UCSD-AML1 (cell line): ENCODE measurements at regions not wholly inside any gene's neighbourhood (a gene's known extent, or its start where the extent isn't known, plus 50 kb on each side); places are given as distances from the start of the nearest gene placed in this dataset.
"Not testable (repeated sequence)": the region's sequence is repeated elsewhere in the genome, so short reads cannot be mapped to it uniquely, and the experiment has no call there.

ENCODE experiments used
- DNase-seq: peaks from one replicate; lab custom pipeline; 2025; ENCODE audit not compliant: unreplicated experiment; lab: John Stamatoyannopoulos, UW

DNA sequence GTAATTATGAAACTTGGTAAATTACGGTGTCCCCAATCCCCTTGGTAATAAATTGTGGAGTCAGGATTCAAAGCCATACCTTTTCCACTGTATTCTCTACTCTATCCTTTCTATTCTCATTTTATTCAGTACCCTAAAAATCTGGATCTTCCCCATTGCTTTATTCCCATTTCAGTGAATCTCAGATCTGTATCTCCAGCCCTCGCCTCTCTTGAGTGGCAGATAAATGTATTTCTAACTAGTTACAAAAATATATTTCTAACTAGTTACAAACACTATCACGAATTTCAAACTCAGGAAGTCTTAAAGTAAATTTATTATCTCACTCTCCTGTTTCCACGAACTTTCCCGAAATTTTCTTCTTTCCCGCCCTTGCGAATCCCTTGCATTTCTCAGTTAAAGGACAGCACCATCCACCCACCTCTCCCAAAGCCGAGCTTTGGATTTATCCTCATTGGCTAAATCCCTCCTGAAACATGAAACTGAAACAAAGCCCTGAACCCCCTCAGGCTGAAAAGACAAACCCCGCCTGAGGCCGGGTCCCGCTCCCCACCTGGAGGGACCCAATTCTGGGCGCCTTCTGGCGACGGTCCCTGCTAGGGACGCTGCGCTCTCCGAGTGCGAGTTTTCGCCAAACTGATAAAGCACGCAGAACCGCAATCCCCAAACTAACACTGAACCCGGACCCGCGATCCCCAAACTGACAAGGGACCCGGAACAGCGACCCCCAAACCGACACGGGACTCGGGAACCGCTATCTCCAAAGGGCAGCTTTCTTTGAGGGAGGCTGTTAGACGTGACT, 164.3 kb upstream of the PABPC3 start:
- no peak for DNase-seq

DNA sequence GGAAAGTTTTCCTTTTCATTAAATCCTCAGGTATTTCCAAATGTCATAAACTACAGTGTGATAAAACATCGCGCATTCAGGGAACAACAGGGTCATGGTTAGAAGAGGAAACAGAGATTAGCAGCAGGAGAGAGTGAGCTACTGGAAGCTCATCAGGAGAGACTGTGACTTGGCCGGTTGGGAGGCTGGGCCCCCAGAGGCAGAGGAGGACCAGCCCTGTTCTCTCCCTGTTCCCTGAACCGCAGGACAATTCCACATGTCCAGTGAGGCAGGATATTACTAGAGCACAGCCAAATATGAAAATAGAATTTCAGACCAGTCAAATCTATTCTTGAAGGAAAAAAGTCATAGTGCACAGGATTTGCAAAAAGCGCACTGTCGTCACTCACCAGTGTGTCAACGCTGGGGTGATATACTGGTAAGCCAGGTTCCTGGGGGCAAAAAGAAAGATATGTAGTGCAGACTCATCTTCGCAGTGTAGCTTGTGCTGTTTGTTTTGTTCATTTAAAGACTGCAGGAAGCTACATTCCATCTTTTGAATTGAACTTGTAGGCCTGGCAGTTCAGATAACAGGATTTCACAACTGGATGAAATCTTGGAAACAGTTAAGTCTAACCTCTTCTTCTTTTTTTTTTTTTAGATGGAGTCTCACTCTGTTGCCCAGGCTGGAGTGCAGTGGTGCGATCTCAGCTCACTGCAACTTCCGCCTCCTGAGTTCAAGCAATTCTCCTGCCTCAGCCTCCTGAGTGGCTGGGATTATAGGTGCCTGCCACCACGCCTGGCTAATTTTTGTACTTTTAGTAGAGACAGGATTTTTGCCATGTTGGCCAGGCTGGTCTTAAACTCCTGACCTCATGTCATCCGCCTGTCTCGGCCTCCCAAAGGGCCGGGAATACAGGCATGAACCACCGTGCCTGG, 162.6 kb upstream of the PABPC3 start:
- not testable (repeated sequence) for DNase-seq

GRCh38 chr13:24934024-24934385, 161.9 kb upstream of the PABPC3 start:
- not testable (repeated sequence) for DNase-seq

DNA sequence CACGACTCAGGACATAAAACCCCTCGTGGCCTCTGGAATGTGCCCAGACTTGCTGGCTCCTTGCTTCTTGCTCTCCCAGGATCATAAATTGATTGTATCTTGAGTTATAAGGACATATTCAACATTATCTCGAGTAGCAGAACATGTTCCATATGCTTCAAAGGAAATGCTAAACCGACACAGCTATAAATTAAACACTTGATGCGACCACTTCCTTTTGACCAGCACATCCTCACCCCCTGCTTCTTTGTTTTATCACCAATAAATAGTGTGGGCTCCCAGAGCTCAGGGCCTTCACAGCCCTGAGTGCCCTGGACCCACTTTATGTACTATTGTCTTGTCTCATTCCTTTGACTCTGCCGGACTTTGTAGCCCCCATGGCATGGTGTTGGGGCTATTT, 157.0 kb upstream of the PABPC3 start:
- no peak for DNase-seq

GRCh38 chr13:24941023-24941713, 154.8 kb upstream of the PABPC3 start:
- DNase-seq, result not testable (repeated sequence)

GRCh38 chr13:24943136-24943535, 152.8 kb upstream of the PABPC3 start:
- no peak for DNase-seq

DNA sequence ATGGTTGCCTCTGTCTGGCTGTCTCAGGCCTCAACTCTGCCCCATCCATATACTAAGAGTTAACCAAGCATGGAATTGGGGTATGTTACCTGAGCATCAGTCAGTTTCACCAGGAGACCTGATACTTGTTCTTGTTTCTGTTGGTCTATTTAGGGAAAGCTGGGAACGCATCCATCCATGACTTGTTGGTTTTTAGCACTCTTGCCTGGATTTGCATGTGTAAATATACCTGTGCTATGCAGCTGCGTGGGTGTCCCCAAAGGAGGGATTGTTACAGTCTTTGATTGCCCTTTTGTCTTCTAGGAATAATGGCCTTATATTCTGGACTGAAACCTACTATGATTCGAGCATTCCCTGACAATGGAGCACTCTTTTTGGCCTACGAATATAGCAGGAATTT, 151.9 kb upstream of the PABPC3 start:
- not testable (repeated sequence) for DNase-seq

DNA sequence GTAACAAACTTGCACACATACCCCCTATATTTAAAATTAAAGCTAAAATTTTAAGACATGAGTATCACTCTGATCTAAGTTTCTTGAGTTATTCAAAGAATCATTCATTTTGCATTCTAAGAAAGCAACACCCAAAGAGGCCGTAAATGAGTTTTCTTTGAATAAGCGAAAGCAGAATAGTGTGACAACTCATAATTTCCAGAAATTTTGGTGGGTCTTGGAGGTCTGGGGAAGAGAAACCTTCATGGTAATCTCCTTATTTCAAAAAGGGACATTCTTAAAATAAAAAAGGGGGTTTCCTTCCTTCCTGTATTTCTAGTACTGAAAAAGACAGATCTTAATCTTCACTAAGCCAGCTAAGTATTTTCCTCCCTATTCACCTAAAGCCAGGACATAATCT, 147.0 kb upstream of the PABPC3 start:
- DNase-seq, result not testable (repeated sequence)

GRCh38 chr13:24950611-24951010, 145.3 kb upstream of the PABPC3 start:
- DNase-seq, result not testable (repeated sequence)

- DNase-seq, result not testable (repeated sequence)
Observed at GRCh38 chr13:24967970-24968369, 128.0 kb upstream of the PABPC3 start.

DNA sequence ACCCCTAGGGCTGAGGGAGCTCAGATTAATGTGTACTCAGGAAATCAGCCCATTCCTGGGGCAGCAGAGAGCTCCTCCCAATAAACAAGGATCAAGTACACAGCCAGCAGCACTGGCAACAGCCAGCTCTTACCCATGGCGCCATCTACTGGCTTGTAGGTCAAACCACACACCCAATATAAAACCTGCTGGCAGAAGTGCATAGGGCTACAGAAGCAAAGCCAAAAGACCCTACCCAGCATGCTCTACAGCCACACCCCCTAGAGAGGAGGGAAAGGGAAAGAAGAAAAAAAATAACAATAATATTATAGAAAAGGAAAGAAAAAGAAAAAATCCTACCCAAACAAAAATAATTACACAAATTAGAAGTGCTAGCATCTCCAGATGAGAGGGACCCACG, 127.5 kb upstream of the PABPC3 start:
- DNase-seq, result not testable (repeated sequence)

GRCh38 chr13:24973102-24973501, 122.8 kb upstream of the PABPC3 start:
- not testable (repeated sequence) for DNase-seq

DNA sequence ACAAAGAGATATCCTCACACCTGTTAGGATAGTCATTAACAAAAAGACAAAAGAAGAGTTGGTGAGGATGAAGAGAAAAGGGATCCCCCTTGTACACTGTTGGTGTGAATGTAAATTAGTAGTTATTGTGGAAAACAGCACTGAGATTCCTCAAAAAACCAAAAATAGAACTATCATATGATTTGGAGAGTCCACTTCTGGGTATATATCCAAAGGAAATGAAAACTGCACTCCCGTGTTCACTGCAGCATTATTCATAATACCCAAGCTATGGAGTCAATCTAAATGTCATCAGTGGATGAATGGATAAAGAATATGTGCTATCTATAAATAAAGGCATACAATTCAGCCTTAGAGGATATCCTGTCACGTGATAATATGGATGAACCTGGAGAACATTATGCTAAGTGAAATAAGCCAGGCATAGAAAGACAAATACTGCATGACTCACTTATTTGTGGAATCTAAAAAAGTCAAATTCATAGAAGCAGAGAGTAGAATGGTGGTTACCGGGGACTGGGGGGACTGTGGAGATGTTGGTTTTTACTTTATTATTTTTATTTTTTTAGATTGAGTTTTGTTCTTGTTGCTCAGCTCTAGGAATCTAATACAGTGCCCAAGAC, 114.6 kb upstream of the PABPC3 start:
- not testable (repeated sequence) for DNase-seq

DNA sequence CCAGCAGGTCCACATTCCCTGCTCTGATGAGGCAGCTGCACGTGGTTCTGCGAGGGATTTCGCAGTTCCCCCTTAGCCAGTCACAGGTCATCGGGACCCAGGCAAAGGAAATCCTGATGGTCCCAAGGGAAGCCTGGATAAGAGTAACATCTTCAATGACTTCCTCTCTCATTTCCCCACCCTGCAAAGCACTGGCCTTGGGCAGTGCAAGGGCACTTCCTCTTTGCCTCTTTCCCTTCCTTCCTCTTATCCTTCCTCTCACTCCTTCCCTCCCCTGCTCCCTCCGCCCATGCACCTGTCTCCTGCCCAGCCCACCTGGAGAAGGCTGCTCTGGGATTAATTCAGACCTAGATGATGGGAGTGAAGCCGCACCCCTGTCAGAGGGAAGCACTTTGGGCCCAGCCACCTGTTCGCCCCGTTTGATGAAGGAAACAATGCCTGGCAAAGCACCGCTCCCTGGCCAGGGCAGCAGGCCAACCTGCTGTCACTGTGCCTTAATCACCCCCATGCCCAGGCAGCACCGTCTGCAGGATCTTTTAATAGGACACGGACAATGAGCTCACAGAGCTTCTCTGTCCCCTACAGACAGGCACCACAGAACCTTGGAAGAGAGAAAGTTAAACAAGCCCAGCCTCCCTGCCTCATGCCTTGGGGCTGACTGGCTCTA, 113.5 kb upstream of the PABPC3 start:
- no peak for DNase-seq

- DNase-seq, result no peak
Observed at GRCh38 chr13:24983094-24983493, 112.8 kb upstream of the PABPC3 start.

- no peak for DNase-seq
Observed at GRCh38 chr13:24984134-24984533, 111.8 kb upstream of the PABPC3 start.

DNA sequence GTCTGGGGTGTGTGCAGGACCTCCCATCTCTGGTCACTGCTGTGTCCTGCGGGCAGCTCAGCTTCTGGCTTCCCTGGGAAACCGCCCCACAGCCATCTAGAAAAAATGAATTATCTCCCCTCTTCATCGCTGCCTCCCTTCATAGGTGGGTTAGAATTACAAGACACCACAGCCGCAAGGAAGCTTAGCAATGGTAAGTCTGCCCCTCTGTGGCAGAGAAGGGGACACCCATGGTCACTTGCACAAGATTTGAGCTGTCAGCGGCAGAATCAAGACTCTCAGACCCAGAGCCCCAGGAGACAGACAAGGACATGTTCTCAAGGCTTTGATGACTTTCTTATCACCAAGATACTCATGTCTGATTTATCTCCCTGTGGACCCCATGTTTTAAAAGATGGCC, 110.8 kb upstream of the PABPC3 start:
- no peak for DNase-seq

GRCh38 chr13:24985896-24986295, 110.0 kb upstream of the PABPC3 start:
- DNase-seq, result no peak

DNA sequence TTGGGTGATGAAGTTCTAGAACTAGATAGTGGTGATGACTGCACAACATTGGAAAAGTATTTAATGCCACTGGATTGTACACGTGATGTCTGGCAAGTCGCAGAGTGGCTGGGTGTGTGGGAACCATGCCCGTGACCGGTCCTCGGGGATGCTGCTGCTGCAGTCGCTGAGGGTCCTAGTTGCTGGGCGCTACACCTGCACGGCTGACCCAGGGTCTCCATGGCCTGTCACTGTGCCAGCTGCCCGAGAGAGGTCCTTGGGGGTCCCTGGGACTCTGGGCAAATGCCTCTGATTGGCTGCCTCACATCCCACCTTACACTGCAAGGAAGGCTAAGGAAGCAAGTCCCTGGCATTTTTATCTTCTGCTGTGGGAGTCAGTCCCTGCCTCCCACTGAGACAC, 109.1 kb upstream of the PABPC3 start:
- no peak for DNase-seq

DNA sequence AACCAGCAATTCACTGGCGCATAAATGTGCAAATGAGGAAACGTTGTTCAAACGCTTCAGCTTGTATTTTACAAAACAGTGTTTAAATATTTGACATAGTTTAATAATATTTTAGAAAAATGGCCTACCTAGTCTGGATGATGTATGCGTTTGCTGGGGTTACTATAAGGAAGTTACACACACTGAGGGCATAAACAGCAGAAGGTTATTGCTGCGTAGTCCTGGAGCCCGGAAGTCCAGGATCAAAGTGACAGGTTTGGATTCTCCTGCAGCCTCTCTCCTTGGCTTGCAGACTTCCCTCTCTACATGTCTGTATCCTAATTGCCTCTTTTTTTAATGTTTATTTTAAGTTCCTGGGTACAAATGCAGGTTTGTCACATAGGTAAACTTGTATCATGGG, 106.0 kb upstream of the PABPC3 start:
- not testable (repeated sequence) for DNase-seq
